IMR-90 (cell line): ENCODE measurements at regions not wholly inside any gene's neighbourhood (a gene's known extent, or its start where the extent isn't known, plus 50 kb on each side); places are given as distances from the start of the nearest gene placed in this dataset.

Experiments used
- ATAC-seq: fragments of 200-7000 bp; cut with Tn5 transposase; 2 replicates; pipeline ENCODE4 v1.9.1; 2020; ENCODE audit warnings: low read depth, mild to moderate bottlenecking, moderate library complexity
- BruUV-seq: library from RNA; stranded (reverse); fragments of 400-500 nt; replicated peaks from 2 replicates; lab custom pipeline; 2021; lab: Mats Ljungman, UMichigan
- CTCF ChIA-PET: fragments of 300-600 bp; formaldehyde crosslinking; extraction: SDS; loops from one replicate; lab custom pipeline; 2021; ENCODE audit warnings: antibody characterized with exemption; lab: Yijun Ruan, JAX
- POLR2A ChIA-PET: fragments of 300-600 bp; sonication (Branson Sonifier 250); formaldehyde crosslinking; loops from one replicate; lab custom pipeline; 2022; ENCODE audit warnings: antibody characterized with exemption; ENCODE audit not compliant: unreplicated experiment; lab: Charles Lee
- DNase-seq: peaks from one replicate; pipeline ENCODE4 v3.0.0; 2013
- H2AFZ ChIP-seq: replicated peaks from 2 replicates; pipeline ENCODE3; 2013; ENCODE audit warnings: low read length, mild to moderate bottlenecking; ENCODE audit not compliant: poor library complexity
- H2AK5ac ChIP-seq: 2 replicates; pipeline ENCODE4 v1.6.1; 2013; ENCODE audit warnings: low read depth, low read length, inconsistent platforms
- H2AK9ac ChIP-seq: replicated peaks from 2 replicates; pipeline ENCODE3; 2013; ENCODE audit warnings: mild to moderate bottlenecking, low read depth, low read length, moderate library complexity; ENCODE audit not compliant: poor library complexity
- H2BK120ac ChIP-seq: 2 replicates; pipeline ENCODE4 v1.6.1; 2013; ENCODE audit warnings: low read depth, low read length, inconsistent platforms
- H2BK15ac ChIP-seq: 3 replicates; pipeline ENCODE4 v1.6.1; 2013; ENCODE audit warnings: low read depth, low read length, inconsistent platforms
- H2BK20ac ChIP-seq: 2 replicates; pipeline ENCODE4 v1.6.1; 2013; ENCODE audit warnings: low read depth, mild to moderate bottlenecking, inconsistent platforms, low read length, moderate library complexity
- H2BK5ac ChIP-seq: 2 replicates; pipeline ENCODE4 v1.6.1; 2013; ENCODE audit warnings: mild to moderate bottlenecking, low read depth, low read length, inconsistent platforms; ENCODE audit not compliant: poor library complexity, severe bottlenecking
- H3K14ac ChIP-seq: replicated peaks from 2 replicates; pipeline ENCODE4 v1.6.1; 2013; ENCODE audit warnings: low read depth, low read length, inconsistent platforms
- H3K18ac ChIP-seq: 2 replicates; pipeline ENCODE4 v1.6.1; 2013; ENCODE audit warnings: low read depth, low read length, control low read depth
- H3K23ac ChIP-seq: 2 replicates; pipeline ENCODE4 v1.6.1; 2013; ENCODE audit warnings: low read depth, low read length, inconsistent platforms
- H3K27ac ChIP-seq: 2 replicates; pipeline ENCODE4 v1.5.1; 2013; ENCODE audit warnings: mild to moderate bottlenecking, control low read depth, low read length; ENCODE audit not compliant: insufficient read depth
- H3K27me3 ChIP-seq: 2 replicates; pipeline ENCODE4 v1.6.1; 2013; ENCODE audit warnings: low read length; ENCODE audit not compliant: control insufficient read depth, insufficient read depth
- H3K36me3 ChIP-seq: 2 replicates; pipeline ENCODE4 v1.6.1; 2013; ENCODE audit warnings: low read length, mixed read lengths; ENCODE audit not compliant: control insufficient read depth, insufficient read depth
- H3K4ac ChIP-seq: 2 replicates; pipeline ENCODE4 v1.6.1; 2013; ENCODE audit warnings: low read depth, low read length, inconsistent platforms
- H3K4me1 ChIP-seq: 2 replicates; pipeline ENCODE4 v1.6.1; 2013; ENCODE audit warnings: low read length, mixed read lengths; ENCODE audit not compliant: control insufficient read depth, insufficient read depth
- H3K4me2 ChIP-seq: 2 replicates; pipeline ENCODE4 v1.6.1; 2013; ENCODE audit warnings: low read depth, mild to moderate bottlenecking, control low read depth, low read length, moderate library complexity
- H3K4me3 ChIP-seq: 2 replicates; pipeline ENCODE4 v1.5.1; 2013; ENCODE audit warnings: low read depth, mild to moderate bottlenecking, control low read depth, low read length, moderate library complexity; ENCODE audit not compliant: insufficient read depth
- H3K56ac ChIP-seq: 2 replicates; pipeline ENCODE4 v1.6.1; 2013; ENCODE audit warnings: low read length, inconsistent platforms; ENCODE audit not compliant: insufficient read depth; ENCODE audit errors: extremely low read depth
- H3K79me1 ChIP-seq, 2 experiments: 2 replicates each; pipeline ENCODE4 v1.6.1; 2013; ENCODE audit warnings: low read length in 2 of 2, inconsistent platforms in 1 of 2, low read depth in 1 of 2
- H3K9ac ChIP-seq: 2 replicates; pipeline ENCODE4 v1.6.1; 2013; ENCODE audit warnings: low read depth, low read length, control low read depth
- H3K9me1 ChIP-seq: 2 replicates; pipeline ENCODE4 v1.6.1; 2013; ENCODE audit warnings: low read length, inconsistent platforms; ENCODE audit not compliant: insufficient read depth
- H3K9me3 ChIP-seq: 2 replicates; pipeline ENCODE4 v1.6.1; 2013; ENCODE audit warnings: low read length; ENCODE audit not compliant: control insufficient read depth, insufficient read depth
- H4K20me1 ChIP-seq: 2 replicates; pipeline ENCODE4 v1.6.1; 2013; ENCODE audit warnings: low read length, inconsistent platforms; ENCODE audit not compliant: insufficient read depth
- H4K5ac ChIP-seq: 2 replicates; pipeline ENCODE4 v1.6.1; 2013; ENCODE audit warnings: mild to moderate bottlenecking, low read depth, low read length, control low read depth
- H4K8ac ChIP-seq, 2 experiments: 2 replicates each; pipeline ENCODE4 v1.6.1; 2013; ENCODE audit warnings: low read depth in 2 of 2, low read length in 2 of 2, control low read depth in 1 of 2, inconsistent platforms in 1 of 2
- H4K91ac ChIP-seq: 2 replicates; pipeline ENCODE4 v1.6.1; 2013; ENCODE audit warnings: low read depth, low read length, inconsistent platforms; ENCODE audit not compliant: insufficient read depth
- BHLHE40 ChIP-seq: fragments of 150-350 bp; IDR thresholded peaks from 2 replicates; pipeline ENCODE4 v1.6.1; 2016; ENCODE audit warnings: mild to moderate bottlenecking, low read depth, low read length
- CEBPB ChIP-seq: IDR thresholded peaks from 2 replicates; pipeline ENCODE4 v1.6.1; 2012; ENCODE audit warnings: low read depth, low read length, improper control_type of control experiment
- ELK1 ChIP-seq: fragments of 150-350 bp; IDR thresholded peaks from 2 replicates; pipeline ENCODE4 v1.6.1; 2016; ENCODE audit warnings: low read depth, mild to moderate bottlenecking, low read length, moderate library complexity, borderline replicate concordance
- MAZ ChIP-seq: IDR thresholded peaks from 2 replicates; pipeline ENCODE4 v1.6.1; 2012; ENCODE audit warnings: low read depth, mild to moderate bottlenecking, low read length, improper control_type of control experiment, moderate library complexity, borderline replicate concordance
- MXI1 ChIP-seq: IDR thresholded peaks from 2 replicates; pipeline ENCODE4 v1.6.1; 2012; ENCODE audit warnings: low read depth, mild to moderate bottlenecking, low read length, moderate library complexity, borderline replicate concordance
- RAD21 ChIP-seq: IDR thresholded peaks from 2 replicates; pipeline ENCODE4 v1.6.1; 2012; ENCODE audit warnings: low read length, improper control_type of control experiment
- RCOR1 ChIP-seq: IDR thresholded peaks from 2 replicates; pipeline ENCODE4 v1.6.1; 2012; ENCODE audit warnings: mild to moderate bottlenecking, low read length, improper control_type of control experiment; ENCODE audit not compliant: insufficient replicate concordance
- RFX5 ChIP-seq: IDR thresholded peaks from 2 replicates; pipeline ENCODE4 v1.8.0; 2012; ENCODE audit warnings: low read depth, mild to moderate bottlenecking, low read length, moderate library complexity
- WGBS, 2 experiments: methylation state at CpG; one replicate each; pipeline versions ENCODE4 v1.1.5 to v1.1.7; 2013; ENCODE audit warnings: missing lambda C conversion rate in 2 of 2; ENCODE audit not compliant: insufficient read length in 1 of 2; ENCODE audit errors: extremely low coverage in 2 of 2; 5-methylcytosine and 5-hydroxymethylcytosine counted together
- dilution Hi-C: fragments of 300-500 bp; cut with HindIII; formaldehyde crosslinking; loops from one replicate; pipeline ENCODE4 v1.14.3; 2018; ENCODE audit warnings: low sequenced_read_pairs; ENCODE audit not compliant: unreplicated experiment
- in situ Hi-C: fragments of 300-500 bp; cut with MboI; formaldehyde crosslinking; loops from 3 replicates; pipeline ENCODE4 v1.14.3; 2019; ENCODE audit warnings: low sequenced_read_pairs, inconsistent platforms, mixed read lengths
- intact Hi-C: fragments of 100-400 bp; cut with micrococcal nuclease; formaldehyde crosslinking; loops from 2 replicates; pipeline ENCODE4 v1.10.0; 2022

- TF ChIP-seq MXI1 (no peak), BHLHE40 (no peak), RAD21 (no peak), MAZ (no peak), RCOR1 (no peak), RFX5 (no peak), CEBPB (no peak), ELK1 (no peak)
- no peak overlapping the region for H3K23ac ChIP-seq
- ChIA-PET POLR2A (no interaction called here), CTCF (no interaction called here)
- intact Hi-C loops: no loop called here
- 0 out of 2 replicates have a peak overlapping the region, but pooled peaks have one; percentile 58 for H2AK5ac ChIP-seq
- no peaks in the 10 kb centered on the region for H3K4me1 ChIP-seq
- H2BK20ac ChIP-seq: no peak overlapping the region
- H3K14ac ChIP-seq: no peak overlapping the region
- H2BK5ac ChIP-seq: no peak overlapping the region
- H3K9ac ChIP-seq: no peak overlapping the region
- peaks cover 52% of the 10 kb centered on the region for H3K27me3 ChIP-seq
- no peak overlapping the region for H4K91ac ChIP-seq
- H3K4me3 ChIP-seq: no peak overlapping the region
- peaks cover 4% of the 10 kb centered on the region for H3K9me3 ChIP-seq
- DNase-seq (no peak), ATAC-seq (no peak)
- no peak overlapping the region for H2AFZ ChIP-seq
- no peak overlapping the region for H4K8ac ChIP-seq
- in situ Hi-C loops: no loop called here
- H4K5ac ChIP-seq: no peak overlapping the region
- H3K56ac ChIP-seq: no peak overlapping the region
- H3K27ac ChIP-seq: no peak overlapping the region
- no peaks in the 10 kb centered on the region for H4K20me1 ChIP-seq
- no peak overlapping the region for H2BK15ac ChIP-seq
- H3K4me2 ChIP-seq: no peak overlapping the region
- no peaks in the 10 kb centered on the region for H3K36me3 ChIP-seq
- WGBS, 2 experiments: 35% methylated on average over 2 of the region's 4 CpGs; no CpG with 5 or more reads in 1 of the 2 experiments
- no peak overlapping the region for H2AK9ac ChIP-seq
- dilution Hi-C loops: no loop called here
- H3K18ac ChIP-seq: no peak overlapping the region
- no peaks in the 10 kb centered on the region for H3K9me1 ChIP-seq
- H2BK120ac ChIP-seq: no peak overlapping the region
- no peak overlapping the region for H3K4ac ChIP-seq
- H3K79me1 ChIP-seq: no peaks in the 10 kb centered on the region
- BruUV-seq: no TSS peak
Measured at GRCh38 chr2:120531863-120532600, 186.1 kb downstream of the INHBB start.
